HepG2 (cell line): ENCODE measurements at regions not wholly inside any gene's neighbourhood (a gene's known extent, or its start where the extent isn't known, plus 50 kb on each side); places are given as distances from the start of the nearest gene placed in this dataset.

Source experiments
- KAT7 ChIP-seq: IDR thresholded peaks from 2 replicates; pipeline ENCODE4 v1.6.1; 2018; ENCODE audit warnings: borderline replicate concordance, missing compliant biosample characterization
- MZF1 ChIP-seq: sonication (generic); formaldehyde crosslinking; IDR thresholded peaks from 2 replicates; pipeline ENCODE4 v1.8.1; 2023; ENCODE audit warnings: mild to moderate bottlenecking, missing genetic modification reagents, borderline replicate concordance
- U2AF2 ChIP-seq: fragments of 200-400 bp; formaldehyde crosslinking; IDR thresholded peaks from 2 replicates; pipeline ENCODE4 v1.6.1; 2017; ENCODE audit warnings: low read depth, mild to moderate bottlenecking, low read length
- TF ChIP-seq, protein P1 (sequence below): sonication (generic); formaldehyde crosslinking; IDR thresholded peaks from 2 replicates; pipeline ENCODE4 v1.4.0; 2020; ENCODE audit warnings: mild to moderate bottlenecking, missing genetic modification reagents
- TF ChIP-seq, protein P2 (sequence below): sonication (generic); formaldehyde crosslinking; IDR thresholded peaks from 2 replicates; pipeline ENCODE4 v1.4.0; 2020; ENCODE audit warnings: missing genetic modification reagents, borderline replicate concordance
- TF ChIP-seq, protein P3 (sequence below): sonication (generic); formaldehyde crosslinking; IDR thresholded peaks from 2 replicates; pipeline ENCODE4 v1.5.0; 2020; ENCODE audit warnings: missing genetic modification reagents
- TF ChIP-seq, protein P4 (sequence below): sonication (generic); formaldehyde crosslinking; IDR thresholded peaks from 2 replicates; pipeline ENCODE4 v1.4.0; 2020; ENCODE audit warnings: missing genetic modification reagents
- TF ChIP-seq, protein P5 (sequence below): IDR thresholded peaks from 2 replicates; pipeline ENCODE4 v1.6.1; 2012; ENCODE audit warnings: low read length, improper control_type of control experiment
- TF ChIP-seq, protein P6 (sequence below): sonication (generic); formaldehyde crosslinking; IDR thresholded peaks from 2 replicates; pipeline ENCODE4 v1.4.0; 2020; ENCODE audit warnings: mild to moderate bottlenecking, missing genetic modification reagents
- TF ChIP-seq, protein P7 (sequence below): sonication (generic); formaldehyde crosslinking; IDR thresholded peaks from 2 replicates; pipeline ENCODE4 v1.4.0; 2020; ENCODE audit warnings: missing genetic modification reagents, borderline replicate concordance

DNA sequence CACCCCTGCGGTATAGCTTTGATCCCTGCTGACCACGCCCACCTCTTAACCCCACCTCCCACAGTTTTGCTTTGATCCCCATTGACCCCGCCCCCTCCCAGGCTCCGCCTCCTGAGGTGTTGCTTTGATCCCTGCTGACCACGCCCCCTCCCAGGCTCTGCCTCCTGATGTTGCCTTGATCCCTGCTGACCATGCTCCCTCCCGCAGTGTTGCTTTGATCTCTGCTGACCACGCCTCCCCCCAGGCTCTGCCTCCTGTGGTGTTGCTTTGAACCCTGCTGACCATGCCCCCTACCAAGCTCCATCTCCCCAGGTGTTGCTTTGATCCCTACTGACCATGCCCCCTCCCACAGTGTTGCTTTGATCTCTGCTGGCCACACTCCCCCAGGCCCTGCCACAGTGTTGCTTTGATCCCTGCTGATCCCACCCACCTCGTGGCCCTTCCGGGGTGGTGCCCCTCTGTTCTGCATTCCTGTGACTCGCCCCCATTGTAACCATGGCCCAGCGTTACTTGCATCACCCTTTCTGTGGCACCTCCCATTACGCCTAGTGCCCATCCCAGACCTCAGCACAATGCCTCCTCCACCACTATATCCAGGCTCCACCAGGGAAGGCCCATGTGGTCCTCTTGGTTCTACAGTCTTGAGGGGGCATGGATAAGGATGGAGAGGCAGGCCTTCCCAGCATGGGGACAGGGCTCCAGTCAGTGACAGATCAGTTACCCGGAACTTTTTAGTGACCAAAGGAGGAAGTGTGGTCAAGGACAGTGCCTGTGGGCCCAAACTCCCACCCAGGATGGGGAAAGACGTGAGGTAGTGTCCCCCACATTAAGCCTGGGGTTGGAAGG lies 70.8 kb downstream of the ADRA2C start (continued):
- TF ChIP-seq, protein P1, sequence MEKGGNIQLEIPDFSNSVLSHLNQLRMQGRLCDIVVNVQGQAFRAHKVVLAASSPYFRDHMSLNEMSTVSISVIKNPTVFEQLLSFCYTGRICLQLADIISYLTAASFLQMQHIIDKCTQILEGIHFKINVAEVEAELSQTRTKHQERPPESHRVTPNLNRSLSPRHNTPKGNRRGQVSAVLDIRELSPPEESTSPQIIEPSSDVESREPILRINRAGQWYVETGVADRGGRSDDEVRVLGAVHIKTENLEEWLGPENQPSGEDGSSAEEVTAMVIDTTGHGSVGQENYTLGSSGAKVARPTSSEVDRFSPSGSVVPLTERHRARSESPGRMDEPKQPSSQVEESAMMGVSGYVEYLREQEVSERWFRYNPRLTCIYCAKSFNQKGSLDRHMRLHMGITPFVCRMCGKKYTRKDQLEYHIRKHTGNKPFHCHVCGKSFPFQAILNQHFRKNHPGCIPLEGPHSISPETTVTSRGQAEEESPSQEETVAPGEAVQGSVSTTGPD (CRISPR knock-in tag): peak; percentile 93
- TF ChIP-seq, protein P2, sequence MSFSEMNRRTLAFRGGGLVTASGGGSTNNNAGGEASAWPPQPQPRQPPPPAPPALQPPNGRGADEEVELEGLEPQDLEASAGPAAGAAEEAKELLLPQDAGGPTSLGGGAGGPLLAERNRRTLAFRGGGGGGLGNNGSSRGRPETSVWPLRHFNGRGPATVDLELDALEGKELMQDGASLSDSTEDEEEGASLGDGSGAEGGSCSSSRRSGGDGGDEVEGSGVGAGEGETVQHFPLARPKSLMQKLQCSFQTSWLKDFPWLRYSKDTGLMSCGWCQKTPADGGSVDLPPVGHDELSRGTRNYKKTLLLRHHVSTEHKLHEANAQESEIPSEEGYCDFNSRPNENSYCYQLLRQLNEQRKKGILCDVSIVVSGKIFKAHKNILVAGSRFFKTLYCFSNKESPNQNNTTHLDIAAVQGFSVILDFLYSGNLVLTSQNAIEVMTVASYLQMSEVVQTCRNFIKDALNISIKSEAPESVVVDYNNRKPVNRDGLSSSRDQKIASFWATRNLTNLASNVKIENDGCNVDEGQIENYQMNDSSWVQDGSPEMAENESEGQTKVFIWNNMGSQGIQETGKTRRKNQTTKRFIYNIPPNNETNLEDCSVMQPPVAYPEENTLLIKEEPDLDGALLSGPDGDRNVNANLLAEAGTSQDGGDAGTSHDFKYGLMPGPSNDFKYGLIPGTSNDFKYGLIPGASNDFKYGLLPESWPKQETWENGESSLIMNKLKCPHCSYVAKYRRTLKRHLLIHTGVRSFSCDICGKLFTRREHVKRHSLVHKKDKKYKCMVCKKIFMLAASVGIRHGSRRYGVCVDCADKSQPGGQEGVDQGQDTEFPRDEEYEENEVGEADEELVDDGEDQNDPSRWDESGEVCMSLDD (CRISPR knock-in tag): peak; percentile 37; the same call in 1 of the 2 replicates
- TF ChIP-seq MZF1 (peak; percentile 92; the same call in 1 of the 2 replicates), U2AF2 (peak; percentile 42; the same call in 1 of the 2 replicates), KAT7 (CRISPR knock-in tag) (no peak)
- TF ChIP-seq, protein P3, sequence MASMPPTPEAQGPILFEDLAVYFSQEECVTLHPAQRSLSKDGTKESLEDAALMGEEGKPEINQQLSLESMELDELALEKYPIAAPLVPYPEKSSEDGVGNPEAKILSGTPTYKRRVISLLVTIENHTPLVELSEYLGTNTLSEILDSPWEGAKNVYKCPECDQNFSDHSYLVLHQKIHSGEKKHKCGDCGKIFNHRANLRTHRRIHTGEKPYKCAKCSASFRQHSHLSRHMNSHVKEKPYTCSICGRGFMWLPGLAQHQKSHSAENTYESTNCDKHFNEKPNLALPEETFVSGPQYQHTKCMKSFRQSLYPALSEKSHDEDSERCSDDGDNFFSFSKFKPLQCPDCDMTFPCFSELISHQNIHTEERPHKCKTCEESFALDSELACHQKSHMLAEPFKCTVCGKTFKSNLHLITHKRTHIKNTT (CRISPR knock-in tag): no peak
- TF ChIP-seq, protein P4, sequence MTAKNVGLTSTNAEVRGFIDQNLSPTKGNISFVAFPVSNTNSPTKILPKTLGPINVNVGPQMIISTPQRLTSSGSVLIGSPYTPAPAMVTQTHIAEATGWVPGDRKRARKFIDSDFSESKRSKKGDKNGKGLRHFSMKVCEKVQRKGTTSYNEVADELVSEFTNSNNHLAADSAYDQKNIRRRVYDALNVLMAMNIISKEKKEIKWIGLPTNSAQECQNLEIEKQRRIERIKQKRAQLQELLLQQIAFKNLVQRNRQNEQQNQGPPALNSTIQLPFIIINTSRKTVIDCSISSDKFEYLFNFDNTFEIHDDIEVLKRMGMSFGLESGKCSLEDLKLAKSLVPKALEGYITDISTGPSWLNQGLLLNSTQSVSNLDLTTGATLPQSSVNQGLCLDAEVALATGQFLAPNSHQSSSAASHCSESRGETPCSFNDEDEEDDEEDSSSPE (CRISPR knock-in tag): no peak
- TF ChIP-seq, protein P5, sequence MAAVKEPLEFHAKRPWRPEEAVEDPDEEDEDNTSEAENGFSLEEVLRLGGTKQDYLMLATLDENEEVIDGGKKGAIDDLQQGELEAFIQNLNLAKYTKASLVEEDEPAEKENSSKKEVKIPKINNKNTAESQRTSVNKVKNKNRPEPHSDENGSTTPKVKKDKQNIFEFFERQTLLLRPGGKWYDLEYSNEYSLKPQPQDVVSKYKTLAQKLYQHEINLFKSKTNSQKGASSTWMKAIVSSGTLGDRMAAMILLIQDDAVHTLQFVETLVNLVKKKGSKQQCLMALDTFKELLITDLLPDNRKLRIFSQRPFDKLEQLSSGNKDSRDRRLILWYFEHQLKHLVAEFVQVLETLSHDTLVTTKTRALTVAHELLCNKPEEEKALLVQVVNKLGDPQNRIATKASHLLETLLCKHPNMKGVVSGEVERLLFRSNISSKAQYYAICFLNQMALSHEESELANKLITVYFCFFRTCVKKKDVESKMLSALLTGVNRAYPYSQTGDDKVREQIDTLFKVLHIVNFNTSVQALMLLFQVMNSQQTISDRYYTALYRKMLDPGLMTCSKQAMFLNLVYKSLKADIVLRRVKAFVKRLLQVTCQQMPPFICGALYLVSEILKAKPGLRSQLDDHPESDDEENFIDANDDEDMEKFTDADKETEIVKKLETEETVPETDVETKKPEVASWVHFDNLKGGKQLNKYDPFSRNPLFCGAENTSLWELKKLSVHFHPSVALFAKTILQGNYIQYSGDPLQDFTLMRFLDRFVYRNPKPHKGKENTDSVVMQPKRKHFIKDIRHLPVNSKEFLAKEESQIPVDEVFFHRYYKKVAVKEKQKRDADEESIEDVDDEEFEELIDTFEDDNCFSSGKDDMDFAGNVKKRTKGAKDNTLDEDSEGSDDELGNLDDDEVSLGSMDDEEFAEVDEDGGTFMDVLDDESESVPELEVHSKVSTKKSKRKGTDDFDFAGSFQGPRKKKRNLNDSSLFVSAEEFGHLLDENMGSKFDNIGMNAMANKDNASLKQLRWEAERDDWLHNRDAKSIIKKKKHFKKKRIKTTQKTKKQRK: no peak
- TF ChIP-seq, protein P6, sequence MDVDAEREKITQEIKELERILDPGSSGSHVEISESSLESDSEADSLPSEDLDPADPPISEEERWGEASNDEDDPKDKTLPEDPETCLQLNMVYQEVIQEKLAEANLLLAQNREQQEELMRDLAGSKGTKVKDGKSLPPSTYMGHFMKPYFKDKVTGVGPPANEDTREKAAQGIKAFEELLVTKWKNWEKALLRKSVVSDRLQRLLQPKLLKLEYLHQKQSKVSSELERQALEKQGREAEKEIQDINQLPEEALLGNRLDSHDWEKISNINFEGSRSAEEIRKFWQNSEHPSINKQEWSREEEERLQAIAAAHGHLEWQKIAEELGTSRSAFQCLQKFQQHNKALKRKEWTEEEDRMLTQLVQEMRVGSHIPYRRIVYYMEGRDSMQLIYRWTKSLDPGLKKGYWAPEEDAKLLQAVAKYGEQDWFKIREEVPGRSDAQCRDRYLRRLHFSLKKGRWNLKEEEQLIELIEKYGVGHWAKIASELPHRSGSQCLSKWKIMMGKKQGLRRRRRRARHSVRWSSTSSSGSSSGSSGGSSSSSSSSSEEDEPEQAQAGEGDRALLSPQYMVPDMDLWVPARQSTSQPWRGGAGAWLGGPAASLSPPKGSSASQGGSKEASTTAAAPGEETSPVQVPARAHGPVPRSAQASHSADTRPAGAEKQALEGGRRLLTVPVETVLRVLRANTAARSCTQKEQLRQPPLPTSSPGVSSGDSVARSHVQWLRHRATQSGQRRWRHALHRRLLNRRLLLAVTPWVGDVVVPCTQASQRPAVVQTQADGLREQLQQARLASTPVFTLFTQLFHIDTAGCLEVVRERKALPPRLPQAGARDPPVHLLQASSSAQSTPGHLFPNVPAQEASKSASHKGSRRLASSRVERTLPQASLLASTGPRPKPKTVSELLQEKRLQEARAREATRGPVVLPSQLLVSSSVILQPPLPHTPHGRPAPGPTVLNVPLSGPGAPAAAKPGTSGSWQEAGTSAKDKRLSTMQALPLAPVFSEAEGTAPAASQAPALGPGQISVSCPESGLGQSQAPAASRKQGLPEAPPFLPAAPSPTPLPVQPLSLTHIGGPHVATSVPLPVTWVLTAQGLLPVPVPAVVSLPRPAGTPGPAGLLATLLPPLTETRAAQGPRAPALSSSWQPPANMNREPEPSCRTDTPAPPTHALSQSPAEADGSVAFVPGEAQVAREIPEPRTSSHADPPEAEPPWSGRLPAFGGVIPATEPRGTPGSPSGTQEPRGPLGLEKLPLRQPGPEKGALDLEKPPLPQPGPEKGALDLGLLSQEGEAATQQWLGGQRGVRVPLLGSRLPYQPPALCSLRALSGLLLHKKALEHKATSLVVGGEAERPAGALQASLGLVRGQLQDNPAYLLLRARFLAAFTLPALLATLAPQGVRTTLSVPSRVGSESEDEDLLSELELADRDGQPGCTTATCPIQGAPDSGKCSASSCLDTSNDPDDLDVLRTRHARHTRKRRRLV: peak; percentile 85
- TF ChIP-seq, protein P7, sequence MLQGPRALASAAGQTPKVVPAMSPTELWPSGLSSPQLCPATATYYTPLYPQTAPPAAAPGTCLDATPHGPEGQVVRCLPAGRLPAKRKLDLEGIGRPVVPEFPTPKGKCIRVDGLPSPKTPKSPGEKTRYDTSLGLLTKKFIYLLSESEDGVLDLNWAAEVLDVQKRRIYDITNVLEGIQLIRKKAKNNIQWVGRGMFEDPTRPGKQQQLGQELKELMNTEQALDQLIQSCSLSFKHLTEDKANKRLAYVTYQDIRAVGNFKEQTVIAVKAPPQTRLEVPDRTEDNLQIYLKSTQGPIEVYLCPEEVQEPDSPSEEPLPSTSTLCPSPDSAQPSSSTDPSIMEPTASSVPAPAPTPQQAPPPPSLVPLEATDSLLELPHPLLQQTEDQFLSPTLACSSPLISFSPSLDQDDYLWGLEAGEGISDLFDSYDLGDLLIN (CRISPR knock-in tag): no peak
